T1000 (cell line): ENCODE measurements at regions not wholly inside any gene's neighbourhood (a gene's known extent, or its start where the extent isn't known, plus 50 kb on each side); places are given as distances from the start of the nearest gene placed in this dataset.
"Not testable (repeated sequence)": the region's sequence is repeated elsewhere in the genome, so short reads cannot be mapped to it uniquely, and the experiment has no call there.

Experiments
- DNase-seq: peaks from one replicate; lab custom pipeline; 2025; ENCODE audit warnings: mixed read lengths; lab: John Stamatoyannopoulos, UW

DNA sequence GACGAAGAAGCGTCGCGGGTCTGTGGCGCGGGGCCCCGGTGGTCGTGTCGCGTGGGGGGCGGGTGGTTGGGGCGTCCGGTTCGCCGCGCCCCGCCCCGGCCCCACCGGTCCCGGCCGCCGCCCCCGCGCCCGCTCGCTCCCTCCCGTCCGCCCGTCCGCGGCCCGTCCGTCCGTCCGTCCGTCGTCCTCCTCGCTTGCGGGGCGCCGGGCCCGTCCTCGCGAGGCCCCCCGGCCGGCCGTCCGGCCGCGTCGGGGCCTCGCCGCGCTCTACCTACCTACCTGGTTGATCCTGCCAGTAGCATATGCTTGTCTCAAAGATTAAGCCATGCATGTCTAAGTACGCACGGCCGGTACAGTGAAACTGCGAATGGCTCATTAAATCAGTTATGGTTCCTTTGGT is 1533.5 kb upstream of the TPTE start:
- not testable (repeated sequence) for DNase-seq

DNA sequence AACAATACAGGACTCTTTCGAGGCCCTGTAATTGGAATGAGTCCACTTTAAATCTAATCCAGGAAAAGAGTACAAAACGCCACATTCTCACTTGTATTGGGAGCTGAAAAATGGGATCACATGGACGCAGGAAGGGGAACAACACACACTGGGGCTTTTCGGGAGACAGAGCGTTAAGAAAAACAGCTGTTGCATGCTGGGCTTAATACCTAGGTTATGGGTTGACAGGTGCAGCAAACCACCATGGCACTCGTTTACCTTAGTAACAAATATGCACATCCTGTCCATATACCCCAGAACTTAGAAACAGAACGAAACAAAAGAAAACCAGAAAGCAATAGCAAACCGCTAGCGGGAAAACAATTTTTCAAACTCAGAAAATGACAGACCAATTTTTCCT is 1532.7 kb upstream of the TPTE start:
- DNase-seq, result no peak

DNA sequence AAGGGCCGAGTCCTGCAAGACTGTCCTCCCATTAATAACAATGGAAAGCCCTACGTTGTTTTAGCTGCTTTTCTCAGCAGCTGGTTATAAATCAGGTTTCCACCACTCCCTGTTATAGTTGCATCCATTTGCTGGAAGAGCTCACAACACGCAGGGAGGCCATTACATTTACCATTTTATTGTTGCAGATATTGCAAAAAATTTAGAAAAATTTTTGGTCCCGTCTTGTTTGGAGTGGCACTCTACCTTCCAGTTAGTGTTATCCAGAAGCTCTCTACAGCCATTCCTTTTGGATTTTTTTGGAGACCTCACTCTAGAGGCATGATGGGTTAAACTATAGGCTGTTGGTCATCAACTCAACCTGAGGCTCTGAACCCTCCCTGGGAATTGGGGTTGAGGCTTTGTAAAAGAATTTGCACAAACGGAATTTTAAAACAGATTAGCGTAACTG is 1532.1 kb upstream of the TPTE start:
- DNase-seq, result no peak

DNA sequence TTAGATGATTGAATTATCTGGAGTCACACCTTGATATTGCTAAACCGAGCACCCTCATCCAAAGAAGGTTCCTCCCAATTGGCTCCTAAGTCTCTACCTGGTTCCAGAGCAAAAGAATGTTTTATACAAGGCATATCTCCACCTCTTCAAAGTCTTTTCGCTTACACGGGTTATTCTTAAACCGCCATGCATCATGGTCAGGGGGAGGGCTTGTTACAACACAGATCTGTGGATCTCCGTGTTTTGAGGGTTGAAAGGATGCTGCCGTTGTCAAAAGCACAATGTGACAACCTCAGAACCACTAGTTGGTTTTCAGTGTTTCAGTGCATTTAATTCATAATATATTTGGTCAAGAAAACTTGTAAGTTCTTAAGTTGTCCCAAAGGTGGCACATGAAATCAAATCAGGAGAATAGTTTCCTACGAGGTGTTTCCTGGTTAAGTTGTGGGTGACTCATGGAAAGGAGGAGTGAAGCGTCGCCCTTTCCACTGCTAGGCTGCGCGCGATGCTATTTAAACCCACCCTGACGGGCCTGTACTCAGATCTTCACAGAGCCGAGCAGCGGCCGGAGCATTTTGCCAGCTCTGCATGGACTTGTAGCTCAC is 1531.6 kb upstream of the TPTE start:
- DNase-seq, result no peak

DNA sequence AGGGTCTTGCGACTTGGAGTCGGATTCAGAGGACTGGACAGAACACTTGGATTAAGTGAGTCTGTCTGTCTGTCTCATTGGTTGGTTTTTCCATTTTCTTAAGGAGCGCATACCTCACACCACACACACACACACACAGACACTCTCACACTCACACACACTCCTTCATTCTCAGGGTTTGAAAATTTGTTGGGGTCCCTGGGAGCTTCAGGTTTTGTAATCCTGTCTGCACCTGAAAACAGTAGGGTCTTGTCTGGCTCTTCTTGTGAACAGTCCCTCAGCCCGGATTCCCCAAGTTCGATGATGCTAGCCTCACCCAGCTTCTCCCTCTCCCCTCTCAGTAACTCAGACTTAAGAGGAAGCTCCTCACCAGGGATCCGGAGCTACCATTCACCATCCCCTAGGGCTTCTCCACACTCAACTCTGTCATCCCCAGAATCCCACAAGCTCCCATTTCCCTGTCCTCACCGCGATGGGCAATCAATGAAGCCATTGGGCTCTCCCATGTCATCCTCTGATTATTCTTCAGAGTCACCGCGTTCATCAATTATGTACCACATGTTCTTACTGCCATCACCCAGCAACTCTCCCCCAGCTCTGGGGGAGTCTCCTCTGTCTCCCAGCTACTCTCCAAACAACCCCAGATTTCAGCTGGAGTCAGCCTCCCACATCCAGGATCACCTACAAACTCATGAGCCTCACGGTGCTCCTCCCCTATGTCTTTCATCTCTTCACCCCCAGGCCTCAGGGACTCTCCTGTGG is 1530.9 kb upstream of the TPTE start:
- DNase-seq, result no peak

DNA sequence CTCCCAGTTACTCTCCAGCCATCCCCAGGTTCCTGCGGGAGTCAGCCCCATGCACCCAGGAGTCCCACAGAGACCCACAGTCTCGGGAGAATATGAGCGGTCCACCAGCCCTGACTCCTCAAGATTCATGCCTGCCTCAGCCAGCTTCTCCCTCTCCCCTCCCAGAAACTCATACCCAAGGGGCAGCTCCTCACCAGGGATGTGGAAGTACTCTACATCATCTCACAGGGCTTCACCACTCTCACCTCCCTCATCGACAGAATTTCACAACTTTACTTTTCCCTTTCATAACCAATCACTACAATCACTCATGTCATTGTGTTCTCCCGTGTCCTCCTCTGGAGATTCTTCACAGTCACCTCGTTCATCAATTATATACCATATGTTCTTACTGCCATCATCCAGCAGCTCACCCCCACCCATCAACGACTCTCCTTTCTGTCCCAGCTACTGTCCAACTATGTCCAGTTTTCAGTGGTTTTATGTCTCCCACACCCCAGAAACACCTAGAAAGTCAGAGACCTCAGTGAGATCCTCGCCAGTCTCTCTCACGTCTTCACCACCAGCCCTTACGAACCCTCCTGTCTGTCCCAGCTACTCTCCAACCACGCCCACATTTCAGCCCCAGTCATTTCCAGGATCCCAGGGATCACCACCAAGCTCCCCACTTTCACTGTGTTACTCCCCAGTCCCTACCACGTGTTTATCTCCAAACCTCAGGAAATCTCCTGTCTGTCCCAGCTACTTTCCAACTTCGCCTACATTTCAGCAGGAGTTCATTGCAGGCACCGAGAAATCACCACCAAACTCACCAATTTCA is 1530.1 kb upstream of the TPTE start:
- peak; percentile 55 for DNase-seq

DNA sequence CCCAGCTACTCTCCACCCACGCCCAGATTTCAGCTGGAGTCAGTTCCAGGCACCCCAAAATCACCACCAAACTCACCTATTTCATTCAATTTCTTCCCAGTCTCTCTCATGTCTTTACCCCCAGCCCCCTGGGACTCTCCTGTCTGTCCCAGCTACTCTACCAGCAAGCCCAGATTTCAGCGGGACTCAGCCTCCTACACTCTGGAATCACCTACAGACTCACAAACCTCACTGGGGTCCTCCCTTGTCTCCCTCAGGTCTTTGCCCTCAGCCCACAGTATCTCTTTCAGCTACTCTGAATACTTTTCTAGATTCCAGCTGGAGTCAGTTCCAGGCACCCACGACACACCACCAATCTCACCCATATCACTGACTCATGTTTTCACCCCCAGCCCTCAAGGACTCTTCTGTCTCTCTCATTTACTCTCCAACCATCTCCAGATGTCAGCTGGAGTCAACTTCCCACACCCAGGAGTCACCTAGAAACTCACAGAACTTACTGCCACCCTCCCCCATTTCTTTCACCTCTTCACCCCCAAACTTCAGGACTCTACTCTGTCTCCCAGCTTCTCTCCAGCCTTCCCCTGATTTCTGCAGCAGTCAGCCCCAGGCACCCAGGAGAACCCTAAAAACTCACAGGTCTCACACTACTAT is 1529.3 kb upstream of the TPTE start:
- no peak for DNase-seq

DNA sequence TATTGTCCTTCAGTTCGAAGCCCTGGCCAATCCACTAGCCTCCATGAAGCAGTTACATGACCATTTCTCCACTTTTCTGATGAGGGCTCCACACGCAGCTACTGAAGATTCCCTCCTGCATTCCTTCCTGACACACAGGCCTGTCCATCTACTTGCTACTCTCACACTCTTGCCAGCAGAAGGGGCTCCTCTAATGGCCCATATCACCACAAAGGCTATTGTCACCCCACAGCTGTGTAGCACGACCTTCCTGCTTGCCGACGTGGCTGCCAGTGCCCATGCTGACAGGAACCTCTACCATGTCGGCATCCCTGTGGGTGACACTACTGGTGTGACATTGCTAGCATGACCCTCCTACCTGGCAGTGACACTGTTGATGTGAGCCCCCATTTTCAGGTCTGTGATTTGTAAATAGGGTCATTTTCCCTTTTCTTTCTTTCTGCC is 1528.6 kb upstream of the TPTE start:
- no peak for DNase-seq

DNA sequence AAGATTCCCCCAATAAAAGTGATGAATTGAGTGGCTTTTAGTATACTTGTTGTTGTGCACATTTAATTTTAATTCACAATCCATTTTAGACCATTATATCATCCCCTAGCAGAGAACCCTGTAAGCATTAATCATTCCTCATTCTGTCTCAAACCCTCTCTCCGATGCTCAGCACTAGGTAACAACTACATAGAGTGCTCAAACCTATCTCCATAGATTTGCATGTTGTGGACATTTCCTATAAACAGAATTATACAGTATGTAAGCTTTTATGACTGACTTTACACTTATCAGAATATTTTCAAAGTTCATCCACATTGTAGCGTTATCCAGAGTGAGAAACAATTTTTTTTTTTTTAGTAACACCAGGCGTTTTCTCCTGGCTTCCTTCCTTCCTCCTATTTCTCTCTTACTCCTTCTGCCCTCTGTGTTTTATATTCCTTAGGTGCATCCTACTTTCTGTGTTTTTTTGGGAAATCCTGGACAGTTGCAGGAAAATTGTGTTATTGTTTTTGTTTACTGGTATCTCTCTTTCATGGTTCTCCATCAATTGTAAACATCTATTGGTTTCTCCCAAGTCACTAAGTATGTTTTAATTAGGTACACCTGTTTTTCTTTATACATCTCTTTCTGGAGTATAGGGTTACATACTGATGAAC is 1528.0 kb upstream of the TPTE start:
- no peak for DNase-seq

DNA sequence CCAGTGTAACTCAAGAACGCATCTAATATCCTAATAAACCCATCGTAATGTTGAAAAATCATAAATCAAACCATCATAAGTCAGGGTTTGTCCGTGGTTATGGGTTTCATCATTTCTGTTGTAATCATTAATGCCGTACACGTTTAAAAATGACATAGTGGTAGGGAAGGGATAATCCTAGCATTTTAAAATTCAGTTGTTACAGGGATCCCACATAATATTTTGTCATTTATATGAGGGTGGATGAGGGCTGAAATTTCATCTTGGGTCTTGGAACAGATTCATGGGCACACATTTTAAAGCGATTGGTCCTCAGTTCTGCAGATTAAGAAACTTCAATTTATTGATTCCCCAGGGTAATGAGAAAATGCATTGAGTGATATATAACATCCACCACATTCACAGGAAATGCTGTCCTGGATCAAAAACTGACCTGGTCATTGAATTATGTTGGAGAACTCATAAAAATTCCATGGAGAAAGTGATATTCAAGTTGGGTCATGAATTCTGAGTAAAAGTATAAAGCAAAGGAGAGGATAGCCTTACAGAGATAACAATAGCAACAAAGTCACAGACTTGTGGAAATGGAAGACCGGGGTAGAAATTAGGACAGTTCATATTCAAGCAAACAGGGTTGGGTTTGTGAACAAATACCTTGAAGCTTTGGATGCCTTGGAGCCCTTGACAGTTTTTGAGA is 1527.3 kb upstream of the TPTE start:
- DNase-seq, result no peak

DNA sequence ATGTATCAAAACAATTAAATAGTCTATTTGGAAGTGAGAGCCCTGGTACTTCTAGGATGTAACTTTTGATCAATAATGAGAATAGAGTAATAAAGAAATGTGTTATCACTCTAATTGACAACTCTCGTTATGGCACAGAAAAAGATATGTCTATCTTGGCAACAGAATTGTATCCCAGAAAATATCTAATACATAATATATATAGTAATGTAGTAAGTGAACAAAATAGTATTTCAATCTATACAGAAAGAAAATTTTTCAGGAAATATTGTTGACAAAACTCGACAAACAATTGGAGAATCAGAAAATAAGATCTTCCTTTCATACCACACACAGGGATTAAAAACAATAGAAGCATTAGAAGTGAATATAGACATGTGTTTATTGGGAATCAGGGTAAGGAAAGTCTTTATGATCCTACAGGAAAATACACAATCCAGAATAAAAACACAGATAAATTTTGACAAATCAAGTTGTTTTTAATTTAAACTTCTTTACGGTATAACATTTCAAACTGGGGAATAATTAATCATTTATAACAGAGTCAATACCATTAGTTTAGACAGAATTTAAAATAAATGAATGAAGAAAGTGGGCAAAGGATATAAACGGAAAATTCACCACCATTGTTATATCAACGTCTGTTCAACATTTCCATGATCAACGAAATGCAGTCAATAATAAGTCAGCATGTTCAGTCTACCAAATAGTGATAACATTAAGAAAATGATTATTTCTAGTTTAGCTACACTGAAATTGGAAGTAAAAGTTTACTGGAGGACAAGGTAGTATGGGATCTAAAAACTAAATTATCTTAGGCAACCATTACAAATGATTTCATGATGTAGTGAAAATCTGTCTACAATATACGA is 1526.5 kb upstream of the TPTE start:
- DNase-seq, result no peak

DNA sequence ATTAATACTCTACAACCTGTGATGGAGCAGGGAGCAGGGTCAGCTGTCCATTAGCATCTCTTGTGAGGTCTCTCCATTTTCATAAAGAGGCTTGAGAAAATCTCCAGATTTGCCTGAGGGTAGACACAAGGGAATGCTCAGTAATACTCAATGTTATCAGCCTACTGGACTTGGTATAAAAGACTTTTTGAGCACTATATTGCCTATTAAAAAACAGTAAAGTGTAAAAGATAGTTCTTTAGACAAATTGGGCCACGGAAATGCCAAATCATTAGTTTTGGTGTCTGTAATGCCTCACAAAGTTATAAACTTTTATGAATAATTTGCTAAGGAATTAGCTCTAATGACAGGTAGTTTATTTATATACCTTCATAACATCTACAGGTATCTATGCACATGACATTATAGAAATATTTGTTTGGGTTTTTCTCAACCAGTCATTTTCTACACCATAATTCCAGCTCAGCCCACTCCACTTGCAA is 1524.9 kb upstream of the TPTE start:
- DNase-seq, result not testable (repeated sequence)

DNA sequence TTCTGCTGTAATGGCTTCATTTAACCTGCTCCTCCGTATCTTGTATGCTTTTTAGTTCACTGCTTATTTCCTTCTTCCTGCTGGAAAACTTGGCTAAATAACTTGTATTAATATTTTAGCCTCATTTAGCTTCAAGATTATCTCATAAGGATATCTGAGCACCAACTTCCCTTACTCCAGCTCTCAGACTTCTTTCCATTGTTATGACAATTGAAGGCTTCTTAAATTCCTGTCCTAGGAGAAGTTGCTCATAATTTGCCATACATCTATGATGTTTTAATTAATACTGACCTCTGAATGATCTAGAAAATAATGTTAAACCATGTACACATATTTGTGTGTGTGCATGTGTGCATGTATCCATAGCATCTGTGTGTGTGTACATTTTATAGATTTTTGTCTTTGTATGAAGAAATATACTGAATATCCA is 1524.4 kb upstream of the TPTE start:
- no peak for DNase-seq

DNA sequence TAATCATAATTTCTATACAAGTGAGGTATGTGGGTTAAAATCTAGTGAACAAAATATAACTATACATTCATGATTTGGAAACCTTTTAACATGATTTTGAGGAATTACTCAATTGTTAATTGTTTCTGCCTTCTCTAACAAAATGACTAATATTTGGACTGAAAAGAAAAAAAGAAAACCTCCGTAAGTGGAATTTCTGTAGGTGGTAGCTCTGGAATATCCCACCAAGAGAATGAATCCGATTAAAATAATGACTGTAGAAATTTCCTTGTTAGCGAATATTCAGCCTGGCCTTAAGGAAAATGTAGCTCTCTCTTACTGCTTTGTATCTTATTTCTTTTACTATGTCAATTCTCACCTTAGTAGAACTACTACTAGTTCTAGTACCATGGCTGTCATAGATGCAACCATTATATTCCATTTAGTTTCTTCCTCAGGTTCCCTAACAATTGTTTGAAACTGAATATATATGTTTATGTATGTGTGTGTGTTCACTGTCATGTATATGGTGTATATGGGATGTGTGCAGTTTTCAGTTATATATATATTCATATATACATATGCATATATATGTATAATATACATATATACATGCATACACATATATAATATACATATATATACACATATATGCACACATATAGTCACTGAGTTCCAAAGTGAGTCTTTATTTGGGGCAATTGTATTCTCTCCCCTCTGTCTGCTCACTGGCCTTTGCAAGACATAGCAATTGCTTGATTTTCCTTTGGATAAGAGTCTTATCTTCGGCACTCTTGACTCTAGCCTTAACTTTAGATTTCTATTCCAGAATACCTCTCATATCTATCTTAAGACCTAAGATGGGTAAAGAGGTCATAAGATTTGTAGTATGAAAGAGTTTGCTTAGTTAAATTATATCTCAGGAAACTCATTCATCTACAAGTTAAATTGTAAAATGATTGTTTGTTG is 1523.7 kb upstream of the TPTE start:
- not testable (repeated sequence) for DNase-seq

DNA sequence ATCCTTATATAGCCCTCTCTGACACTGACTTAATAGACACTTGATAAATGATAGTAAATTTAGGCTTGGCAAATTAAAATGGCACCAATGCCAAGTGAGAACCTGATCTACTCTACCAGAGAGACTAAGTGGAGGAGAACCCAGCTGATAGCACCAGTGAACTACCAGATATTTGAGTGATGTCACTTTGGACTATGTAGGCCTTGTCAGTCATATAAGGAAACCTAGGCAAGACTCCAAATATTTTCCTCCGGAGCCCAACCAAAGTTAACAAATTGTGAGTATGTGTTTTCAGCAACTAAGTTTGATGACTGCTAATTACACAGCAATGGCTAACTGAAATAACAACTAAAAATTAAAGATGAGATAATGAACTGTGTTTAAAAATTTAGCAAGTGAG is 1522.9 kb upstream of the TPTE start:
- not testable (repeated sequence) for DNase-seq

DNA sequence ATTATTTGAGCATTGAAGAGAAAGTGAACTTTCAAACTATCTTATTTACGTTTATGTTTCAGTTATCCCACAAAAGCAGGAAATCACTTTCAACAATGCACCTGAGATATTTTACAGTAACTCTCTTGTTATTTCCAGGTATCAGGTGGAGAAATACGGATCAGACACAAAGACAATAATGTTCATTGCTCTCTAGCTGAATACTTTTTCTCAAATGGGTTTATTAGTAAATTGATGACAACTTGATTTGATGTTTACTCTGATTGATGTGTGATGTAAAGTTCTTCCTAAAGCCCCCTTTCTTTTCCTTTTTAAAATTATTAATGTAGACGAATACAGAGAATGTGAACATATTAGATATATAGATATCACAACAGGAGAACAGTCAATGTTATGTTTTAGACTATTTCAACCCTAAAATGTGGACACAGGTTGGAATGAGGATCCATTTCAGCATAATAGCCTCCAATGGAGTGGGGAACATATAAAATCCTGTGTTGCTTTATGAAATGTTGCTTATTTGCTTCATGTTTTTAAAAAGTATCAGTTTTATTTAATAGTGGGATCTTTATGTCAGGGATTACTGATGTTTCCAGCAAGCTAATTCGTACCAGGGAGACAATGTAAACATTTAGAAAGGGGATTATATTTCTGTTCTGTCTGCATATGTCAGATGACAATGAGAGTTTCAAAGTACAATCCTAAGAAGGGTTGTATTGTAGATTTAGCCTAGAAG is 1522.3 kb upstream of the TPTE start:
- no peak for DNase-seq

DNA sequence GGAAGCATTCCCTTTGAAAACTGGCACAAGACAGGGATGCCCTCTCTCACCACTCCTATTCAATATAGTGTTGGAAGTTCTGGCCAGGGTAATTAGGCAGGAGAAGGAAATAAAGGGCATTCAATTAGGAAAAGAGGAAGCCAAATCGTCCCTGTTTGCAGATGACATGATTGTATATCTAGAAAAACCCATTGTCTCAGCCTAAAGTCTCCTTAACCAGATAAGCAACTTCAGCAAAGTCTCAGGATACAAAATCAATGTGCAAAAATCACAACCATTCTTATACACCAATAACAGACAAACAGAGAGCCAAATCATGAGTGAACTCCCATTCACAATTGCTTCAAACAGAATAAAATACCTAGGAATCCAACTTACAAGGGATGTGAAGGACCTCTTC is 1521.3 kb upstream of the TPTE start:
- DNase-seq, result not testable (repeated sequence)

DNA sequence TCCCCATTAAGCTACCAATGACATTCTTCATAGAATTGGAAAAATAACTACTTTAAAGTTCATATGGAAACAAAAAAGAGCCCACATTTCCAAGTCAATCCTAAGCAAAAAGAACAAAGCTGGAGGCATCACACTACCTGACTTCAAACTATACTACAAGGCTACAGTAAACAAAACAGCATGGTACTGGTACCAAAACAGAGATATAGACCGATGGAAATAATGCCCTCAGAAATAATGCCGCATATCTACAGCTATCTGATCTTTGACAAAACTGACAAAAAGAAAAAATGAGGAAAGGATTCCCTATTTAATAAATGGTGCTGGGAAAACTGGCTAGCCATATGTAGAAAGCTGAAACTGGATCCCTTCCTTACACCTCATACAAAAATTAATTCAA is 1520.7 kb upstream of the TPTE start:
- not testable (repeated sequence) for DNase-seq
